ENCODE measurements at regions not wholly inside any gene's neighbourhood (a gene's known extent, or its start where the extent isn't known, plus 50 kb on each side); places are given as distances from the start of the nearest gene placed in this dataset.

DNA sequence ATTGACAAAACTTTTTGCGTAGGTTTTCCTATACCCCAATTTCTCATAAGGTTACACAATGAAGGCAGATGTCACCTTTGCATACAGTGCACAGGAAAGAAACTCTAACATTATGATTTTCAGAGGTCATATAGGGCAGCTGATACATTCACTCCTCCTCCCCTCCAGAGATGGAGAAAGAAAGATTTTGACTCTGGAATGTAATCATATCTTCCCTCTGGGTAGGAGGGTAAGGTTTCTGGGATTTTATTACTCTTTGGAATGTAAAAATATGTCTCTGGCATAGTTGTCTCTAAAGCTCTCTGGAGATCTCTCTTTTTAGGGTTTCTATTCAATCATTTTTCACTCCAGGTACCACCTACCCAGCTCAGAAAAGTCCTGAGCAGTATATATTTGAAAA, 398.3 kb downstream of the GPD2 start:
- Histone ChIP-seq H3K4me1 (no peaks in the 10 kb centered on the region), H3K4me3 (no peak overlapping the region), H3K27ac (no peak overlapping the region), H3K36me3 (no peaks in the 10 kb centered on the region), H3K27me3 (no peaks in the 10 kb centered on the region), H3K9me3 (no peaks in the 10 kb centered on the region)
- intact Hi-C loops (cut with DNase I) = no loop called here
- TF ChIP-seq, protein P1, sequence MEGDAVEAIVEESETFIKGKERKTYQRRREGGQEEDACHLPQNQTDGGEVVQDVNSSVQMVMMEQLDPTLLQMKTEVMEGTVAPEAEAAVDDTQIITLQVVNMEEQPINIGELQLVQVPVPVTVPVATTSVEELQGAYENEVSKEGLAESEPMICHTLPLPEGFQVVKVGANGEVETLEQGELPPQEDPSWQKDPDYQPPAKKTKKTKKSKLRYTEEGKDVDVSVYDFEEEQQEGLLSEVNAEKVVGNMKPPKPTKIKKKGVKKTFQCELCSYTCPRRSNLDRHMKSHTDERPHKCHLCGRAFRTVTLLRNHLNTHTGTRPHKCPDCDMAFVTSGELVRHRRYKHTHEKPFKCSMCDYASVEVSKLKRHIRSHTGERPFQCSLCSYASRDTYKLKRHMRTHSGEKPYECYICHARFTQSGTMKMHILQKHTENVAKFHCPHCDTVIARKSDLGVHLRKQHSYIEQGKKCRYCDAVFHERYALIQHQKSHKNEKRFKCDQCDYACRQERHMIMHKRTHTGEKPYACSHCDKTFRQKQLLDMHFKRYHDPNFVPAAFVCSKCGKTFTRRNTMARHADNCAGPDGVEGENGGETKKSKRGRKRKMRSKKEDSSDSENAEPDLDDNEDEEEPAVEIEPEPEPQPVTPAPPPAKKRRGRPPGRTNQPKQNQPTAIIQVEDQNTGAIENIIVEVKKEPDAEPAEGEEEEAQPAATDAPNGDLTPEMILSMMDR (IDR thresholded peaks at IDR 0.05) = no peak
- ATAC-seq (no peak), DNase-seq (no peak)

DNA sequence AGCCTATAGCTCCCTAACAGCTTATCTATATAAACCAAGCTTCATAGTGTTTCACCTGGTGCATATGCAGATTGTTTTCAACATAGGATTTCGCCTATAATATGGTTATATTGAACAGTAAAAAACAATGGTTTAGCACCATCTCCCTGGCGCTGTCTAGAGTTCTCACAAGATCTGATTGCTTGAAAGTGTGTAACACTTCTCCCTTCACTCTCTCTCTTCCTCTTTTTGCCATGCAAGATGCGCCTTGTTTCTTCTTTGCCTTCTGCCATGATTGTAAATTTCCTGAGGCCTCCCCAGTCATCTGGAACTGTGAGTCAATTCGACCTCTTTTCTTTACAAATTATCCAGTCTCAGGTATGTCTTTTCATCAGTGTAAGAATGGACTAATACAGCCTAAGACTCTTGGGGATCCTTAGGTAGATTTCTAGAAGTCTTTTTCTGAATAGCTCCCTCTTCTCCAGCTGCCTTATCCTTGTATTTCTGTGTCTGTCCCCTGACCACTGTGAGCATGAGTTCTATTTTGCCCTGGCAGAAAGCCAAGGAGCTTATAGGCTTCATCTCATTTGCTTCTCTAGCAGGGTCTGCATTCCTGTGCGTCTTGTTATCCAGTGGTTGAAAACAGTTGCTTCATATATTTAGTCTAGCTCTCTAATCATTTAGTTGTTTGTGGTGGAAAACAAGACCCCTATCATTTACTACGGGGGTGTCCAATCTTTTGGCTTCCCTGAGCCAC, 401.6 kb downstream of the GPD2 start:
- Histone ChIP-seq H3K27ac (no peak overlapping the region), H3K9me3 (no peaks in the 10 kb centered on the region), H3K27me3 (no peaks in the 10 kb centered on the region), H3K4me3 (no peak overlapping the region), H3K36me3 (no peaks in the 10 kb centered on the region), H3K4me1 (no peaks in the 10 kb centered on the region)
- DNase-seq (no peak), ATAC-seq (no peak)
- intact Hi-C loops (cut with DNase I) = no loop called here
- TF ChIP-seq, protein P1 (IDR thresholded peaks at IDR 0.05) = no peak

DNA sequence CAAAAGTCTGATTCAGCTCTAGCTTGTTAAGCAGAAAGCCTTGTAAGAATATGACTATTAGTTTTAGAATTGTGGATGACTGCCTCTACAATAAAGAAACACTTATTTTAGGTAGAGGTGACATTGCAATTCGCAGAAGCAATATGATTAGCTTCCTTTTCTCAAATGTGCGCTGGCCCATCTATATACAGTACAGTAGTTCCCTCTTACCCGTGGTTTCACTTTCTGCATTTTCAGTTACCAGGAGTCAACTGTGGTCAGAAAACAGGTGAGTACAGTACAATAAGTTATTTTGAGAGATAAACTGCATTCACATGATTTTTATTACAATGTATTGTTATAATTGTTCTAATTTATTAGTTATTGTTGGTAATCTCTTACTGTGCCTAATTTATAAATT, 405.1 kb downstream of the GPD2 start:
- H3K4me3 ChIP-seq = no peak overlapping the region
- H3K36me3 ChIP-seq = no peaks in the 10 kb centered on the region
- no peaks in the 10 kb centered on the region for H3K9me3 ChIP-seq
- H3K4me1 ChIP-seq = no peaks in the 10 kb centered on the region
- no peak overlapping the region for H3K27ac ChIP-seq
- intact Hi-C loops (cut with DNase I) = no loop called here
- no peak for DNase-seq
- TF ChIP-seq, protein P1 (IDR thresholded peaks at IDR 0.05) = no peak
- no peak for ATAC-seq
- no peaks in the 10 kb centered on the region for H3K27me3 ChIP-seq

DNA sequence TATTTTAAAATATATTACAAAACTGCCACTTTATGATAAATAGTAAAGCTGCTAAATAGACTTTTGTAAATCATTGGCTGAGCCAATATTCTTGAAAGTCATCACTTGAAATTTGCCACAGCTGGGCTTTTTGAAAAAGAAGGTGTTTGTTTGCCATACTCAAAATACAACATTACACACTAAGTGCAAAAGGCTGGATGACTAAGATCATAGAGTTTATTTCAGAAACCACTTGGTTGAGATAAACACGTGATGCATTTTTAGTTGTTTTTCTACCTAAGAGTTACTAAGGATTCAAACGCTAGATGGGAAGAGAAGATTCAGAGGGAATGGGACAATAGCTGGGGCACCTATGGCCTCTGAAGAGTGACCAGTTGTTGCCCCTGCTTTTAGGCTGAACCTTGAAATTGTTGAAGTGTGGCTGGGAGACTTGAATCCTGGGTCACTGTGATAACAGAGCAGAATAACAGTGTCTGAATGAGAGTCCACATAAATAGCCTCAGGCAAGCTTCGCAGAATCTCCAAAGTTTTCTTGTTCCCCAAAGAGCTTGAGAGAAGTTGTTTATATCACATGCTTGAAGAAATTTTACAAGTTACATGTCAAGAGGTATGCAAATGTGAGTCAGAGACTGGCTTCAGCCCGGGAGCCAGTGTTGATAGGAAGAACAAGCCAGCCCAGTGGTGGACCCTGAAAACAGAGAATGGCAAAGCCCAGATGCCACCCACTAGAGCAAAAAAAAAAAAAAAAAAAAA, 409.8 kb downstream of the GPD2 start:
- TF ChIP-seq, protein P1 (IDR thresholded peaks at IDR 0.05) = no peak
- no peak overlapping the region for H3K4me3 ChIP-seq
- no peak overlapping the region for H3K27ac ChIP-seq
- no peaks in the 10 kb centered on the region for H3K9me3 ChIP-seq
- DNase-seq (no peak), ATAC-seq (peak; percentile 78)
- H3K27me3 ChIP-seq = no peaks in the 10 kb centered on the region
- intact Hi-C loops (cut with DNase I) = no loop called here
- peaks cover 0 to 3% of the 10 kb centered on the region in 2 donors for H3K36me3 ChIP-seq
- H3K4me1 ChIP-seq = no peaks in the 10 kb centered on the region

DNA sequence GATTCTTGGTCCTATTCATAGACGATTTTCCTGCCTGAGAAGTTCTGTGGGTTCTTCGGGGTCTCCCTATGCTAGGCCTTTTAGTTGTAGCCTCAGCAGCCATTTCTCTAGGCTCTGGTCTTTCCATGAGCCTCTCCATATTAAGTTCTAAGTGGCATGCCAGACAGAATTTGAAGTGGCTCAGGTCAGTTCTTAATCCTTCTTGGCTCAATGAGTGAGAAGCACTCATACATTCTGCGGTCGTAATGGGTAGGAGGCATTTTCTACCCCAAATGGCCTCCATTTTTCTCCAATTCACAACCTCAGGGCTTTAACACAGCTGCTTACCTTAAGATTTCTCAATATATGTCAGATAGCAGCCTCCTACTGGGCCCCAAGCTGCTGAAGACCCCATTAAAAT, 405.3 kb upstream of the GALNT5 start:
- no peaks in the 10 kb centered on the region for H3K9me3 ChIP-seq
- no peak overlapping the region for H3K4me3 ChIP-seq
- ATAC-seq (peak; percentile 87), DNase-seq (no peak)
- H3K36me3 ChIP-seq = peaks cover 0 to 3% of the 10 kb centered on the region in 2 donors
- no peaks in the 10 kb centered on the region for H3K4me1 ChIP-seq
- peak overlapping the region; percentile 25 to 49 for H3K27ac ChIP-seq
- intact Hi-C loops (cut with DNase I) = no loop called here
- no peaks in the 10 kb centered on the region for H3K27me3 ChIP-seq
- TF ChIP-seq, protein P1 (IDR thresholded peaks at IDR 0.05) = no peak

Measured in left lung (tissue), 4 donors.